Hepatic stellate cell (primary cell): ENCODE measurements at regions not wholly inside any gene's neighbourhood (a gene's known extent, or its start where the extent isn't known, plus 50 kb on each side); places are given as distances from the start of the nearest gene placed in this dataset.

Experiments
- DNase-seq: peaks from one replicate; pipeline ENCODE4 v3.0.0; 2011; ENCODE audit warnings: low spot score

- no peak for DNase-seq
These were observed 159.5 kb upstream of the PDE10A start for GRCh38 chr6:165822501-165822900.

GRCh38 chr6:165821754-165822153, 158.7 kb upstream of the PDE10A start:
- no peak for DNase-seq

- DNase-seq, result no peak
These were observed 157.9 kb upstream of the PDE10A start for GRCh38 chr6:165820934-165821333.

GRCh38 chr6:165820407-165820806, 157.4 kb upstream of the PDE10A start:
- DNase-seq, result no peak

GRCh38 chr6:165819394-165819793, 156.4 kb upstream of the PDE10A start:
- DNase-seq, result no peak

- no peak for DNase-seq
These were observed 155.2 kb upstream of the PDE10A start for GRCh38 chr6:165818200-165818599.

GRCh38 chr6:165817771-165818170, 154.7 kb upstream of the PDE10A start:
- no peak for DNase-seq

- no peak for DNase-seq
These were observed 154.1 kb upstream of the PDE10A start for GRCh38 chr6:165817148-165817547.

GRCh38 chr6:165814679-165815078, 151.6 kb upstream of the PDE10A start:
- no peak for DNase-seq

GRCh38 chr6:165811512-165811911, 148.5 kb upstream of the PDE10A start:
- DNase-seq, result peak; percentile 35

GRCh38 chr6:165808021-165808420, 145.0 kb upstream of the PDE10A start:
- no peak for DNase-seq

- no peak for DNase-seq
These were observed 144.4 kb upstream of the PDE10A start for GRCh38 chr6:165807249-165807960.

GRCh38 chr6:165806126-165806810, 143.2 kb upstream of the PDE10A start:
- no peak for DNase-seq

- no peak for DNase-seq
These were observed 142.6 kb upstream of the PDE10A start for GRCh38 chr6:165805636-165806035.

GRCh38 chr6:165805067-165805555, 142.1 kb upstream of the PDE10A start:
- no peak for DNase-seq

GRCh38 chr6:165804331-165805066, 141.5 kb upstream of the PDE10A start:
- peak; percentile 27 for DNase-seq

- peak; percentile 56 for DNase-seq
These were observed 137.3 kb upstream of the PDE10A start for GRCh38 chr6:165800337-165800736.

GRCh38 chr6:165799391-165800153, 136.5 kb upstream of the PDE10A start:
- DNase-seq, result peak; percentile 78

- DNase-seq, result no peak
These were observed 135.9 kb upstream of the PDE10A start for GRCh38 chr6:165798991-165799390.

GRCh38 chr6:165794179-165794601, 131.1 kb upstream of the PDE10A start:
- DNase-seq, result no peak

- DNase-seq, result no peak
These were observed 130.3 kb upstream of the PDE10A start for GRCh38 chr6:165793287-165793825.
